GM19455 (cell line): ENCODE measurements at regions not wholly inside any gene's neighbourhood (a gene's known extent, or its start where the extent isn't known, plus 50 kb on each side); places are given as distances from the start of the nearest gene placed in this dataset.
A peak's percentile ranks its signal among the peaks of the same experiment; 100 is the strongest.

Experiments used
- ATAC-seq: cut with Tn5 transposase; IDR thresholded peaks from one replicate; pipeline ENCODE4 v1.9.1; 2021; ENCODE audit not compliant: unreplicated experiment

- ATAC-seq, result no peak
Observed at GRCh38 chr6:1545654-1546053, 64.1 kb upstream of the FOXC1 start.

DNA sequence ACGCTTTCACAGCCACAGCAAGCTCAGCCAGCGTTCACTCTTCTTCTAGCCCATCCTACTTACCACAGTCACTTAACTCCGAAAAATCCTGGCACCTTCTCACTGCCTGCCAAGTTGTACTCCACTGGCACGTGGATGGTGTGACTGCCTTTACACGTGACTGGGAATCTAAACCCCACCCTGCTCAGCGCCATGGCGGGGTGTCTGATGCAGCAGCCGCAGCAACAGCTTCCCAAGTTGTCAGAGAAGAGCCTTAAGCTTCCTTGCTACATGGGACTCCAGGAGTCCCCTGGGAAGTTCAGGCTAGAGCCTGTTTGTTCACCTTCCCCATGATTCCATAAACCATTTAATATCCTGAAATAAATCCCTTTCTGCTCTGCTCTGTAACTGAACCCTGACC, 61.9 kb upstream of the FOXC1 start:
- no peak for ATAC-seq

GRCh38 chr6:1551249-1551648, 58.5 kb upstream of the FOXC1 start:
- no peak for ATAC-seq

DNA sequence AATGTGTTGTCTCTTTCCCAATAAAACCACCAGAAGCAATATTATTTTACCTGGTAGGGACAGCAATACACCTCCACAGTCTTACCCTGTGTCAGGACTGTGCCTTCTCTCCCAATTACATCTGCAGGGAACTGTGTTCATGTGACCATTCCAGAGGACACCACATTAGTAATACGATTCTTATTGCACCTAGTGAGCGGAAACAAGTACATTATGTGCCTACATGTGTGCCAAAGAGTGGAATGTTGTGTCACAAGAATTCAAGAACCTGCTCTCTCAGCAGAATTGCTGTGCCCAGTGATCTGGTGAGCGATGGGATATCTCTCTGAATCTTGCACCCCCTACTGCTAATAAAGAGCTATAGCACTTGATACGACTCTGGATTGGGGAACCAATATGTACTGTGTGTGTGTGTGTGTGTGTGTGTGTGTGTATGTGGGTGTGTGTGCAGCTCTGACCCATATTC, 57.4 kb upstream of the FOXC1 start:
- no peak for ATAC-seq

- no peak for ATAC-seq
Observed at GRCh38 chr6:1553562-1554083, 56.1 kb upstream of the FOXC1 start.

DNA sequence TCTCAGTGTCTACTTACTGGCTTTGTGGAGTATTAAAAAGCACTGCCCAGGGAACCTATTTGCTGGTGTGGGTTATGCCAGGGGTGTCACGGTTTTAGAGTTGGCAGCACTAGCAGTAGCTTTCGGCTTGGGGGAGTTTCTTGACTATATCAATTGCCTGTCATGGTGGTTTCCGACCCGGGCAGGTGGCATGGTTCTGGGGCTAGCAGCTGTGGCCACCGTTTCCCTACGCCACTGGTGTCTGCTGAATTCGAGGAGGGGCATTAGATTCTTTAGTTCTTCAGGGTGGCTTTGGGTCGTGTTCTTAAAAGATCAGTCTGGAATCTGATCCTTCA, 55.6 kb upstream of the FOXC1 start:
- ATAC-seq, result no peak

- ATAC-seq, result peak; percentile 50
Observed at GRCh38 chr6:1554476-1555310, 55.0 kb upstream of the FOXC1 start.

GRCh38 chr6:1558388-1558787, 51.3 kb upstream of the FOXC1 start:
- ATAC-seq, result no peak
